Testis (tissue), 2 donors: ENCODE measurements at regions not wholly inside any gene's neighbourhood (a gene's known extent, or its start where the extent isn't known, plus 50 kb on each side); places are given as distances from the start of the nearest gene placed in this dataset.

Experiments
- CTCF ChIP-seq, 3 experiments: fragments of 450-650 bp in 2 of 3; fragments of 200-600 bp in 1 of 3; sonication (generic) in 1 of 3; IDR thresholded peaks; one replicate each; pipeline ENCODE4 v1.5.1; 2016 to 2019; ENCODE audit warnings: antibody characterized with exemption in 3 of 3, mild to moderate bottlenecking in 2 of 3, moderate library complexity in 1 of 3
- POLR2A ChIP-seq: fragments of 450-650 bp; IDR thresholded peaks from one replicate; pipeline ENCODE4 v1.6.1; 2017; ENCODE audit warnings: antibody characterized with exemption, mild to moderate bottlenecking, moderate library complexity

- TF ChIP-seq POLR2A: no peak
- TF ChIP-seq CTCF (IDR thresholded peaks at IDR 0.05): no peak
Measured at GRCh38 chr7:33719059-33719581, 186.2 kb upstream of the BMPER start.
